HG03439 (cell line): ENCODE measurements at regions not wholly inside any gene's neighbourhood (a gene's known extent, or its start where the extent isn't known, plus 50 kb on each side); places are given as distances from the start of the nearest gene placed in this dataset.
"Not testable (repeated sequence)": the region's sequence is repeated elsewhere in the genome, so short reads cannot be mapped to it uniquely, and the experiment has no call there.

ENCODE experiments used
- ATAC-seq: cut with Tn5 transposase; IDR thresholded peaks from one replicate; pipeline ENCODE4 v1.9.1; 2021; ENCODE audit warnings: mild to moderate bottlenecking, moderate library complexity; ENCODE audit not compliant: unreplicated experiment

GRCh38 chr2:186164325-186164724 lies 321.7 kb upstream of the ZC3H15 start:
- ATAC-seq: no peak

- ATAC-seq: no peak
Measured at GRCh38 chr2:186170693-186171092, 315.4 kb upstream of the ZC3H15 start.

GRCh38 chr2:186181625-186182024 lies 304.4 kb upstream of the ZC3H15 start:
- ATAC-seq: no peak

GRCh38 chr2:186182366-186182765 lies 303.7 kb upstream of the ZC3H15 start:
- not testable (repeated sequence) for ATAC-seq

- ATAC-seq: no peak
Measured at GRCh38 chr2:186183406-186183805, 302.7 kb upstream of the ZC3H15 start.

- no peak for ATAC-seq
Measured at GRCh38 chr2:186187854-186188253, 298.2 kb upstream of the ZC3H15 start.

- no peak for ATAC-seq
Measured at GRCh38 chr2:186189816-186190215, 296.2 kb upstream of the ZC3H15 start.

- no peak for ATAC-seq
Measured at GRCh38 chr2:186195696-186196095, 290.4 kb upstream of the ZC3H15 start.

GRCh38 chr2:186197955-186198354 lies 288.1 kb upstream of the ZC3H15 start:
- no peak for ATAC-seq

GRCh38 chr2:186199029-186199428 lies 287.0 kb upstream of the ZC3H15 start:
- no peak for ATAC-seq

GRCh38 chr2:186201371-186201770 lies 284.7 kb upstream of the ZC3H15 start:
- ATAC-seq: no peak

- ATAC-seq: no peak
Measured at GRCh38 chr2:186205254-186205911, 280.7 kb upstream of the ZC3H15 start.

GRCh38 chr2:186209532-186209931 lies 276.5 kb upstream of the ZC3H15 start:
- no peak for ATAC-seq

GRCh38 chr2:186220409-186220808 lies 265.7 kb upstream of the ZC3H15 start:
- no peak for ATAC-seq

- no peak for ATAC-seq
Measured at GRCh38 chr2:186229265-186229664, 256.8 kb upstream of the ZC3H15 start.

GRCh38 chr2:186241874-186242273 lies 244.2 kb upstream of the ZC3H15 start:
- ATAC-seq: no peak

- no peak for ATAC-seq
Measured at GRCh38 chr2:186254759-186255158, 231.3 kb upstream of the ZC3H15 start.

- no peak for ATAC-seq
Measured at GRCh38 chr2:186255823-186256222, 230.2 kb upstream of the ZC3H15 start.

GRCh38 chr2:186256540-186256939 lies 229.5 kb upstream of the ZC3H15 start:
- peak; percentile 79 for ATAC-seq

- no peak for ATAC-seq
Measured at GRCh38 chr2:186263673-186264250, 222.3 kb upstream of the ZC3H15 start.

GRCh38 chr2:186269536-186269935 lies 216.5 kb upstream of the ZC3H15 start:
- no peak for ATAC-seq

GRCh38 chr2:186273953-186274352 lies 212.1 kb upstream of the ZC3H15 start:
- ATAC-seq: no peak
